SK-MEL-5 (cell line): ENCODE measurements at regions not wholly inside any gene's neighbourhood (a gene's known extent, or its start where the extent isn't known, plus 50 kb on each side); places are given as distances from the start of the nearest gene placed in this dataset.
"Not testable (repeated sequence)": the region's sequence is repeated elsewhere in the genome, so short reads cannot be mapped to it uniquely, and the experiment has no call there.

Experiments
- DNase-seq: peaks from one replicate; pipeline ENCODE4 v3.0.0-alpha.2; 2016; ENCODE audit warnings: low read depth, low spot score
- in situ Hi-C: cut with HindIII; loops from 2 replicates; pipeline ENCODE4 v1.10.0; 2016; ENCODE audit warnings: low sequenced_read_pairs, high pct_unique_total_duplicates, low pct_unique_long_range_greater_than_20kb

DNA sequence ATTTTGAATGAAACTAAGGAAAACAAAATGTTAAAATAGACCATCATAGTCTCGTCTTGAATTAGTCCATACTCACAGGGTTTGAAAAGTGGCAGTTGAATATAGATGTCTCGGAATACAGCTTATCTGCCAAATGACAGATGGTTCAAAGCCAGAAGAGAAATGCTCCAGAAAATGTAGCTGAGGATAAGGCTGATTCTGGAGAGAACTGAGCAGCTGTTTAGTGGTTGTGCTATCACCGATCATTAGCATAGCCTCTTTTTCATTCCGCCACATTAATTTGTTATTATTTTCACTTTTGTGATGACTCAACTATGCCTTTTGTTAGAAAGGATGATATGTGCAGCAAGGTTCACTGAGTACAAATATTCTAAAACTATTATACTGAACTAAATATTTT, 390.2 kb upstream of the MAN1A1 start:
- no peak for DNase-seq

DNA sequence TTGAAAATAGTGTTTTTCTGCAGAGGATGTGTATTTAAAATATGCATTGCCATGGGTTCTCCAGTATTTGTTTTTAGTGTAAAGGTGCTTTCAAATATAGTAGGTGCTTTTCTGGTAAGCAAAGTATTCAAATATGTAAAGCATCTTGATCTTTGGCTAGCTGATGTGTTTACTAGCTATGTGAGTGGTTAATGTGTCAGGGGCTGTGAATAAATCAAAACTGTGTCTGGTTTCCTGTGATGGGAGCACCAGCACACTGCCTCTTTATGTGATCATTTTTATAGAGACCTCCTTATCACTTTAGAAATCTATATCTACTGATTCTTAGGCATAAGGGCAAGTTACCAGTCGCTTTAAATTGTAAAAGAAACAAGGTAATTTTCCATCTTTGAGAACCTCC, 388.9 kb upstream of the MAN1A1 start:
- in situ Hi-C loops: no loop called here
- no peak for DNase-seq

More for the DNA sequence above, 390.2 kb upstream of the MAN1A1 start:
- in situ Hi-C loops: no loop called here

DNA sequence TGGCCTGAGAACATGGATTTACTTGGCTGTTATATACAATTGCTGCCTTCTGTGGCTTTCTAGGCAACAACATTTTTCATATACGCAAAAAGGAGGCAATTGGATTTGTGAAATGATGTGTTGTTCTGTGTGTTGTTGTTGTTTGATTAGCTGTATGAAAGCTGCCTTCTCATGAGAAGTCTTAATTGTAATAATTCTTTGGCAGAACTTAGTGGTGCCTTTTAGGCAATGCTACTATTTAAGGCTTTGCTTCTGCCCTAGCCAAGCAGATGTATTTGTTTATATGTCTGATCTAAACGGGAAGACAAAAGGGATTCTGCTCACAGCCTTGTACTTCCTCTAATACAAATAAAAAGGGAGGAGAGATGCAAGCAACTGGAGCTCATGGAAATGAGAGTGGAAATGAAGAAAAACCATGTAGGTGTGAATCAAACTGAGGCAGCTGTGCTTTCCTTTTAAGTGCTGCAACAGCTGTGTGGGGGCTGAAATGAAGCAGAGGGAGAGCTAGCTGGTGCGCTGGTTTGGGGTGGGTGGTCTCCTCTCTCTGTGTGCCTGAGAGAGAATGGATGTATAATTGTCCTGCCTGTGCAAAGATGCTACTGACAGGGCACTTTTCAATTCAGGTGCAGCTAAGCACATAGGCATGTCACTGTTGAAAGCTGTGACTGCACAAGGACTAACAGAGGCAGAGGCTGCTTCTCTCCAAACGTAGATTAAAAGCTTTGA, 386.9 kb upstream of the MAN1A1 start:
- DNase-seq: no peak
- in situ Hi-C loops: no loop called here

DNA sequence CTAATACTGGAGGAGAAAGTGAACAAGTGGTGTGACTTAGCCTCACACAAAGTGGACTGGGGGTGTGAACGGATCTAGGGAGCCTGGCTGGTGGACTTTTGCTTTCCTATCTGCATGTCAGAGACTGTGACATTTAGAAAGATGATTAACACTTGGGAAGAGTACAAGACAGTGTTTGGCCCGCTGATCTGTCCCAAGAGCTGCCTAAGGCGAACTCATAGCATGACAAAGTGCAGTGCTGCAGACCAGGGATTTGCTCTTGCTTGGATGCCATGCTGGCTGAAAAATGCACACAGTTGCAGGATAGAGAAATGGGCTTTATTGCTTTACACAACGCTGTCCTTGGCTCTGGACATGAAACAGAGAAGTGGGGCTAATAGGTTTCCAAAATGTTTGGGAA, 386.0 kb upstream of the MAN1A1 start:
- DNase-seq: no peak

DNA sequence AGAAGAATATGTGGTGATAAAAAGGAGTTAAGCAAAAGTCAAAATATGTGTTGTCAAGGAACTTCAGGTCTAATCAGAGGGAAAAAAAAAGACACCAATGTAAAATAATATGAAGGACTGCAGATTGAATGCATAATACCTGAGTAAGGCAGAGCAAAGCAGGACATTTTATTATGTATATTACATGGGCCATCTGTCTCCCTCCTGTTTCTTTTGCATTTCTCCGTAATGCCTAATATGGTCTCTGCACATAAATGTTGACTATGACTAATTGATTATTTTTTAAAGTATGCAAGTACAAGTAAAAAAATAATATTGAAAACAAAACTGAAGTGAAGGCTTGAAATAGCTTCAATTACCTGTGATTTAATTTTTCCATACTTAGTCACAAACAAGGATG, 384.7 kb upstream of the MAN1A1 start:
- DNase-seq: no peak
- in situ Hi-C loops: no loop called here

More for the DNA sequence above, 386.0 kb upstream of the MAN1A1 start:
- in situ Hi-C loops: no loop called here

DNA sequence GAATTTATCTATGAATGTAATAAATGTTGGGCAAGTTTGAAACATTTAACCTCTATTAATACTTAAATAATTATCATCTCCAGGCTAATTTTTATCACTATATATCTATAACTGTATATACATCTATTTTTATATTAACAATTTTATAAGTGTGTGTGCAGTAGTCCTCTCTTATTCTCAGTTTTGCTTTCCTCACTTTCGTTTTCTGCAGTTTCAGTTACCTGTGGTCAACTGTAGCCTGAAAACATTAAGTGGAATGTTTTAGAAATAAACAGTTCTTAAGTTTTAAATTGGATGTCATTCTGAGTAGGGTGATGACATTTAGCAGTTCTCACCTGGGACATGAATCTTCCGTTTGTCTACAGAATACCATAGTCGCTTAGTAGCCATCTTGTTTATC, 379.4 kb upstream of the MAN1A1 start:
- in situ Hi-C loops: no loop called here
- DNase-seq: no peak

DNA sequence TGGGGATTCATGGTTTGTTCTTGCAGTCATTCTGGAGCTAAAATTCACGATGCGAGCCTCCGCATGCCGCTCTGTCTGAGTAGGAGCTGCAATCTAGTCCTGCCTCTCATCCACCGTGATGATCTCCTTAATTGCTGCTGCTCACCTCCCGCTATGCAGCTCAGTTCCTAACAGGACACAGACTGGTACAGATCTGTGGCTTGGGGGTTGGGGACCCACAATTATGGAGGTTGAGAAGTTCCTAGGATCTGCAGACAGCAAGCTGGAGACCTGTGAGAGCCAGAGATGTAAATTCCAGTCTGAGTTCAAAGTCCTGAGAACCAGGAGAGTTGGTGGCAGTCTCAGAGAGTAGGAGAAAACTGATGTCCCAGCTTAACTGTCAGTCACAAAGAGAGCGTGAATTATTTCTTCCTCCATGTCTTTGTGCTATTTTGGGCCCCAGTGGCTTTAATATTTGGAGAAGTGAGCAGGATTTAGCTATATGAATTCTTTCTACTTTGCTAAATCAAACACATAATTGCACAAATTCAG, 378.7 kb upstream of the MAN1A1 start:
- in situ Hi-C loops: no loop called here
- no peak for DNase-seq

DNA sequence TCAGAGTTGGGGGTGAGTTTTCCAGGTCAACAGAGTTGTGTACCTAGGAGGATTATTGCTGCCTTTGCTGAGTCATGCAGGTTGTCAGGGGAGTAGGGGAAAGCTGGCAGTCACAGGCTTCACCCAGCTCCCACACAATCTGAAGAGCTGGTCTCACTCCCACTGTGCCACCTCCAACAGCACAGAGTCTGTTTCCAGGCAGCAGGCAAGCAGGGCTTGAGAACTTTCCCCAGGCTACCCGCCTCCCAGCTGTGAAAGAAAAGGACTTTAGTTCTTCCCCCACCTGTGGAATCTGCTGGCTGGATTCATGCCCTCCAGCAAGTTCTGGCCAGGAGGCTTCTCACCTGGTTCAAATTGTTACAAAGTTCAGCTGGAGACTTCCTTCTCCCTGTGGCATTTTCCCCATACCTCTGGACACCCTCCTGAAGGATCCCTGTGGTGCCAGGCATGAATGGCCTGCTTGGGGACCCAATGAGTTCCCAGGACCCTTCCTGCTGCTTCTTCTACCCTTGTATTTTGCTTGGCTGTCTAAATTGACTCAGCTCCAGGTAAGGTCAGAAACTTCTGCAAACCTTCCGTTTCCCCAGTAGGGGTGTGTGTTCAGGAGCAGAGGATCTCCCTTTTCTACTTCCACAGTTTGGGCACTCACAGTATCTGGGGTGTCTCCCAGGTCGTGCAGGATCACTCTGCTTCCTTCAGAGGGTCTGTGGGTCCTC, 378.1 kb upstream of the MAN1A1 start:
- in situ Hi-C loops: no loop called here
- no peak for DNase-seq

DNA sequence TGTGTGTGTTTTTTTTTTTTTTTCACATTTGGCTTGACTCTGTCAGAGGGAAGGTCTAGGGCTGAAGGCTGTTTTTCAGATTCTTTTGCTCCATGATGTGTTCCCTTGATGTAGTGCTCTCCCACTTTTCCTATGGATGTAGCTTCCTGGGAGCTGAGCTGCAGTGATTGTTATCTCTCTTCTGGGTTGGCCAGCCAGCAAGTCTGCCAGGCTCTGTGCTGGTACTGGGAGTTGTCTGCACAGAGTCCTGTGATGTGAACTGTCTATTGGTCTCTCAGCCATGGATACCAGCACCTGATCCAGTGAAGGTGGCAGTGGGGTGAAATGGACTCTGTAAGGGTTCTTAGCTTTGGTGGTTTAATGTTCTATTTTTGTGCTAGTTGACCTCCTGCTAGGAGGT, 377.4 kb upstream of the MAN1A1 start:
- DNase-seq, in situ Hi-C loops: not testable (repeated sequence)

DNA sequence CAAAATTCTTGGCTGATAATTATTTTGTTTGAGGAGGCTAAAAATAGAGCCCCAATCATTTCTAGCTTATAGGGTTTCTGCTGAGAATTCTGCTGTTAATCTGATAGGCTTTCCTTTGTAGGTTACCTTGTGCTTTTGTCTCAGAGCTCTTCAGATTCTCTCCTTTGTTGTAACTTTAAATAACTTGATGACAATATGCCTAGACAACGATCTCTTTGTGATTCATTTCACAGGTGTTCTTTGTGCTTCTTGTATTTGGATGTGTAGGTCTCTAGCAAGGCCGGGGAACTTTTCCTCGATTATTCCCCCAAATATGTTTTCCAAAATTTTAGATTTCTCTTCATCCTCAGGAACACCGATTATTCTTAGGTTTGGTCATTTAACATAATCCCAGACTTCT, 376.5 kb upstream of the MAN1A1 start:
- DNase-seq: no peak
- in situ Hi-C loops: no loop called here

DNA sequence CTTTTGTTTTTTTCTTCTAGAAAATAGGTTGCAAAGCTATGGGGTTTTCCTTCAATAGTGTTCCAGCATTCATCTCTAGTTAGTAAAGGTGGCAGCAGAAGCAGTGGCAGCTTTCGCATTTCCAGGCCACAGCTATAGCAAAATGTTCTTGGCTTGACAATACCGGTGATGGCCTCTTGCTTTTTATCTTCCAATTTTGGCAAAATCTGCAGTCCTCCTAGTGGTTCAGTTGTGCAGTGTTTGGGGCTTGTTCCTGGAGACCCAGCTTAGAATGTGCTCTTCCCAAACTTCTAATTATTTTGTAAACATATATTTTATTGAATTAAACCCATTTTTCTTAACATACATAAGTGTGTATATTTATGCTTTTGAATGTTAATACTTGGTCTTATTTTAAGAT, 370.6 kb upstream of the MAN1A1 start:
- peak; percentile 32 for DNase-seq
- in situ Hi-C loops: no loop called here

DNA sequence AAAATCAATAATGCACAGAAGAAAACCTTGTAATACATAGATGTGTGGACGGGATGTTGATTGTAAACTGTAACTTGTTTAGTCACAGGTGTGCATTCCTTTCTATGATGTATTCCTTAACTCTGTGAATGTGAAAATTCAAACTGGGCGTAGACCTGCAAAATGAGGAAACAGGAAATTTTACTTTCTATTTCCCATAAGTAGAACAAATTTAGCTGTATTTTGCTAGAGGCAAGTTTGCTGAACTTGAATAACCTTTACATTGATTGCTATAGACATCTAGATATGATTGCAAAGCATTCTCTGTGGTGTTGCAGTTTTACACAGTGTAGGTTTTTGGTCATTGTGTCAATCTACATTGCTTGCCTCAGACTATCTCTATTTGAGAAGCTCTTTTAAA, 368.4 kb upstream of the MAN1A1 start:
- in situ Hi-C loops: no loop called here
- DNase-seq: no peak

DNA sequence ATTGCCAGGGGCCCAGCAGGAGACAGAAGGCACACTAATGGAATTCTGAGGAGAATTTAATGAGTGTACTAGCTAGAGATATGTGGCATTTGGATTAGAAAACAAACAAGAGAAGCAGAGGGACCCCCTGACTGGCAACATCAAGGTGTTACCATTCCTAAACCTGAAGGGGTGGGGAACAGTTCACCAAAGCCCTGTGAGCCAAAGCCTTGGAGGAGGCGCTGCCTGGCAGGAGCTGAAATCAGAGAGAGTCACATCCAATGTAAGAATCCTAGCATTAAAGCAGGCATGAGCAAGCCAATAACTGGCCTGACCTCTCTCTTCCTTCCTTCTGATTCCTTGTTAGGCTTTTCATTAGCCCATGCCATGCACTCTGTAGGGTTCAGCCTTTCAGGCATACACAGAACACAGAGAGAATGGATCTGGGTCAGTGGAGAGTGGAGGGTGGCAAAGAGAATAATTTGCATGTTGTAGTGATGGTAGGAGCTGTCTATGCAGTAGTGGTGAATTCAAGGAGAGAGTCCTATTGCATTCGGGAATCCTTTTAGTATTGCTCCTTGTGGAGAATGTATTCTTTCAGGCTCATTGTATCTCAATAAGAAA, 367.2 kb upstream of the MAN1A1 start:
- no peak for DNase-seq
- in situ Hi-C loops: no loop called here

DNA sequence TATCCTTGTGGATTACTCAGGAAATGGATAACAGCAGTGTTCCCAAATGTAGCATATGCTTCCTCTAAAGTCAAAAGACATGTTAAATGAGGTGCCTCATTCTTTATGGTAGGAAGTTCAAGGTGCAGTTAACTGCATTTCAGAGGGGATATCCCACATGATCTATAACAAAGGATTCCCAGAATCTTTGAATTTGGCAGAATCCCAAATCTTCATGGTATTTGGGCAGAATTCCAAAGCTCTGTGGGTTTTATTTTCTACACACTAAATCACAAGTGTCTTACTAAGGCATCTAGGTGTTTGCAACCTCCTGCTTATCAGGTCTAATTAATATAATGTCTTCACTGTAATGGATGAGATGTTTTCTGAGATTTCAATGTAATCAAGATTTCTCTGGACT, 364.3 kb upstream of the MAN1A1 start:
- in situ Hi-C loops: no loop called here
- DNase-seq: no peak

DNA sequence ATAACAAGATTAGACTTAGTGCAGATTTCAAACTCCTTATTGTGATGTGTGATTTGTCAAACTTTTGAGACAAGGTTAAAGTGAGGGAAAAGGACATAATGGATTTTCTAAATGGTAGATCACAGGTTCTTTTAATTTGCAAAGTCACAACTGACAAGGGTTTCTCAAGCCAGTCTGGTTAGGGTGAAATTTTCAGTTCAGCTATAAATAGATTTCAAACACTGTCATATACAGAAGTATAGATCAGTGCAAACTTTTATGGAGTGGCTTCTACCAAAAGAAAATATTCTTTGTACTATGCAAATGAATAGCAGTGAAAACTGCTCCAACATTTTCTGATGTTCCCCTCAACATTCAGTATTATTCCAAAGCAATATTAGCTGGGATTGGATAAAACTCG, 337.1 kb upstream of the MAN1A1 start:
- in situ Hi-C loops: no loop called here
- no peak for DNase-seq

DNA sequence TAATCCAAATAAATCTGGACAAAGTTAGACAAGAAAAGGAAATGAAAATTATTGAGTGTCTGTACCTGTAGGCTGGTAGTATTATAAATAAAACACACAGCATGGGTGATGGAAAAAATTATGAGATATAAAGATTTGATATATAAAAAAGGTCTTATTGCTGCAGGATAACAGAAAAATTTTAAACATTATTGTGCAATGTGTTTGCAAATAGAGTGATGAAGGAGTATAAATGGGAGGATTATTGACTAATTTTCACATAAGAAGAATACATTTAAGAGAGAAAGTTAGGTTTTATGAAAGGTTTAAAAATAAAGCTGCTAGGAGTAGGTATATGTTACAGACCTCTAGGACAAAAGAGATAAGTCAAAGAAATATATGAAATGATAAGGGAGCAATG, 336.7 kb upstream of the MAN1A1 start:
- no peak for DNase-seq
- in situ Hi-C loops: no loop called here

DNA sequence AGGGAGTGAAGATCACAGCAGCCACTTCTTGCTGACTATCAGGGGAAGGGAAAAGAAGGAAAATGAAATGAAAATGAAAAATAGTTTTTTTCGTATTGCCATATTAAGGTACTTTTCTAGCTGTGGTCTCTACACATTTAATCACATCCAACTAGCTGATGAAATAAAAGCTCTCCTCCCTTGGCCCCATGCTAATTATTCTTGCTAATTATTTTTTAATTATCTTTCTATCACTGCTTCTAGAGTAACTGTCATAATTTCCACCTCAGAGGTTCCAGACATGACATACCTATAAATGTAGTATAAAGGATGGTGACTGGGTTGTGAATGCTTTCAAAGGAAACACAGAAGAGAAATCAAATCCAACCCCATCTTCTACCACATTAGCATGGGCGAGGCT, 334.1 kb upstream of the MAN1A1 start:
- in situ Hi-C loops: no loop called here
- DNase-seq: no peak

DNA sequence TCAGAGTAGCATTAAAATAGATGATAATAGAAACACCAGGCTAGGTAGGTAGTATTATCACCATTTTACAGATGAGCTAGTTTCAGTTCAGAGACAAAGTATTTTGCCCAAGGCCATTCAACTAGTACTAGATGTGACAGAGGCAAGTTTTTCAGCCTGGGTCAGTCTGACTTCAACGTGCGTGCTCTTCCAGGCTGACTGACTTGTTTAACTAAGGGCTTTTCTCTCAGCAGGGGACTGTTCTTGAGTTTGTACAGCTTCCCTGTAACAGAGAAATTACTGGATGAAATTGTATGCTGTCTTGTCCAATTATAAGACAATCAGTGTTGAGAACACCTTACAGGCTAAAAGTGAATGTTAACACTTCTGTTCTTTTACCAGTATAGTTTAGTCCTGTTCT, 333.5 kb upstream of the MAN1A1 start:
- in situ Hi-C loops: no loop called here
- DNase-seq: no peak

DNA sequence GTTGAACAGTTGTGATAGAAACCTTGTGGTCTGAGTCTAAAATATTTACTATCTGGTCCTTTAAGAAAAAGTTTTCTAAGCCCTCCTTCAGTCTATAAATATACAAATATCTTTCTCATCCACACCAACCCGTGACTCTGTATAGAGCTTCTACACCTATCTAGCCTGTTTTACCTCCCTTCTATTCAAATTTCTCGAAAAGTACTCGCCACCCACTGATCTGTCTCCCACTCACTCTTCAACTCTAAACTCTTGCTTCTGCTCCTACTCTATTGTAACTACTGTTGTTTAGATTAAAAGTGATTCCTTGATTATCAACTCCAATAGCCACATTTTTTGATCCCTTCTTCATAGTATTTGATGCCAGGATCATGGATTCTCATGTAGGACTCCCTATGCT, 329.4 kb upstream of the MAN1A1 start:
- no peak for DNase-seq
- in situ Hi-C loops: no loop called here
